Activated CD8-positive, alpha-beta memory T cell treated with anti-CD3 and anti-CD28 coated beads, Interleukin-2, amount 50 U/mL, for 1 hour (primary cell): ENCODE measurements at regions not wholly inside any gene's neighbourhood (a gene's known extent, or its start where the extent isn't known, plus 50 kb on each side); places are given as distances from the start of the nearest gene placed in this dataset.

ENCODE experiments used
- DNase-seq: peaks from one replicate; pipeline ENCODE4 v3.0.0-alpha.2; 2020; ENCODE audit errors: extremely low read depth

- DNase-seq = no peak
Observed at GRCh38 chr22:48701296-48702030, 1126.2 kb downstream of the BRD1 start.

- DNase-seq = no peak
Observed at GRCh38 chr22:48700566-48701295, 1126.9 kb downstream of the BRD1 start.

GRCh38 chr22:48700180-48700565 lies 1127.5 kb downstream of the BRD1 start:
- DNase-seq = no peak

- no peak for DNase-seq
Observed at GRCh38 chr22:48699511-48699910, 1128.2 kb downstream of the BRD1 start.

- DNase-seq = no peak
Observed at GRCh38 chr22:48698618-48699017, 1129.1 kb downstream of the BRD1 start.

- DNase-seq = no peak
Observed at GRCh38 chr22:48697694-48698276, 1129.9 kb downstream of the BRD1 start.

GRCh38 chr22:48697223-48697622 lies 1130.5 kb downstream of the BRD1 start:
- no peak for DNase-seq

- DNase-seq = no peak
Observed at GRCh38 chr22:48696371-48696770, 1131.3 kb downstream of the BRD1 start.

- no peak for DNase-seq
Observed at GRCh38 chr22:48695731-48696305, 1131.9 kb downstream of the BRD1 start.

- no peak for DNase-seq
Observed at GRCh38 chr22:48695251-48695650, 1132.4 kb downstream of the BRD1 start.

- no peak for DNase-seq
Observed at GRCh38 chr22:48694296-48694883, 1133.3 kb downstream of the BRD1 start.

GRCh38 chr22:48693377-48694135 lies 1134.1 kb downstream of the BRD1 start:
- DNase-seq = no peak

- no peak for DNase-seq
Observed at GRCh38 chr22:48692734-48693376, 1134.8 kb downstream of the BRD1 start.

GRCh38 chr22:48691431-48691851 lies 1136.2 kb downstream of the BRD1 start:
- DNase-seq = no peak

GRCh38 chr22:48690583-48691317 lies 1136.9 kb downstream of the BRD1 start:
- no peak for DNase-seq

GRCh38 chr22:48689206-48689605 lies 1138.5 kb downstream of the BRD1 start:
- no peak for DNase-seq

- no peak for DNase-seq
Observed at GRCh38 chr22:48688366-48688765, 1139.3 kb downstream of the BRD1 start.

GRCh38 chr22:48687606-48688005 lies 1140.1 kb downstream of the BRD1 start:
- DNase-seq = no peak

GRCh38 chr22:48686694-48687302 lies 1140.9 kb downstream of the BRD1 start:
- no peak for DNase-seq

- DNase-seq = no peak
Observed at GRCh38 chr22:48685767-48686166, 1141.9 kb downstream of the BRD1 start.
